ENCODE measurements at regions not wholly inside any gene's neighbourhood (a gene's known extent, or its start where the extent isn't known, plus 50 kb on each side); places are given as distances from the start of the nearest gene placed in this dataset.

- Mint-ChIP-seq H3K9me3 (no peaks in the 10 kb centered on the region), H3K36me3 (ENCODE audit: insufficient read depth) (no peaks in the 10 kb centered on the region), H3K27ac (ENCODE audit: low read depth) (no peak overlapping the region), H3K4me3 (no peak overlapping the region), H3K27me3 (no peaks in the 10 kb centered on the region), H3K4me1 (peaks cover 6% of the 10 kb centered on the region)
- ATAC-seq (replicated peaks; ENCODE audit: extremely low read depth, poor library complexity, severe bottlenecking), result no peak
- no peak for DNase-seq (ENCODE audit: low spot score in 2 of 2)
These were observed 75.1 kb upstream of the TANK start for GRCh38 chr2:161085149-161085548.

- DNase-seq (ENCODE audit: low spot score in 2 of 2), result no peak
- no peak overlapping the region for H3K4me3 Mint-ChIP-seq
- H3K36me3 Mint-ChIP-seq (ENCODE audit: insufficient read depth), result no peaks in the 10 kb centered on the region
- peaks cover 23% of the 10 kb centered on the region for H3K4me1 Mint-ChIP-seq
- H3K27ac Mint-ChIP-seq (ENCODE audit: low read depth), result no peak overlapping the region
- no peak for ATAC-seq (replicated peaks; ENCODE audit: extremely low read depth, poor library complexity, severe bottlenecking)
- H3K9me3 Mint-ChIP-seq, result no peaks in the 10 kb centered on the region
- H3K27me3 Mint-ChIP-seq, result no peaks in the 10 kb centered on the region
These were observed 71.4 kb upstream of the TANK start for GRCh38 chr2:161088658-161089350.

GRCh38 chr2:161090411-161090810 lies 69.8 kb upstream of the TANK start:
- H3K9me3 Mint-ChIP-seq, result no peaks in the 10 kb centered on the region
- H3K4me1 Mint-ChIP-seq, result peaks cover 23% of the 10 kb centered on the region
- DNase-seq (ENCODE audit: low spot score in 2 of 2), result peak in 1 of 2 donors; percentile 22
- no peaks in the 10 kb centered on the region for H3K27me3 Mint-ChIP-seq
- H3K27ac Mint-ChIP-seq (ENCODE audit: low read depth), result peak overlapping the region; percentile 16
- H3K4me3 Mint-ChIP-seq, result peak overlapping the region; percentile 18
- H3K36me3 Mint-ChIP-seq (ENCODE audit: insufficient read depth), result peaks cover 3% of the 10 kb centered on the region
- ATAC-seq (replicated peaks; ENCODE audit: extremely low read depth, poor library complexity, severe bottlenecking), result peak; percentile 89

- no peaks in the 10 kb centered on the region for H3K27me3 Mint-ChIP-seq
- no peaks in the 10 kb centered on the region for H3K9me3 Mint-ChIP-seq
- H3K4me1 Mint-ChIP-seq, result peaks cover 15% of the 10 kb centered on the region
- H3K36me3 Mint-ChIP-seq (ENCODE audit: insufficient read depth), result peaks cover 3% of the 10 kb centered on the region
- no peak overlapping the region for H3K27ac Mint-ChIP-seq (ENCODE audit: low read depth)
- no peak for ATAC-seq (replicated peaks; ENCODE audit: extremely low read depth, poor library complexity, severe bottlenecking)
- no peak for DNase-seq (ENCODE audit: low spot score in 2 of 2)
- H3K4me3 Mint-ChIP-seq, result no peak overlapping the region
These were observed 64.9 kb upstream of the TANK start for GRCh38 chr2:161095314-161095713.

GRCh38 chr2:161096336-161096735 lies 63.9 kb upstream of the TANK start:
- no peak overlapping the region for H3K4me3 Mint-ChIP-seq
- peaks cover 3% of the 10 kb centered on the region for H3K36me3 Mint-ChIP-seq (ENCODE audit: insufficient read depth)
- H3K9me3 Mint-ChIP-seq, result no peaks in the 10 kb centered on the region
- peaks cover 5% of the 10 kb centered on the region for H3K4me1 Mint-ChIP-seq
- no peak overlapping the region for H3K27ac Mint-ChIP-seq (ENCODE audit: low read depth)
- no peak for ATAC-seq (replicated peaks; ENCODE audit: extremely low read depth, poor library complexity, severe bottlenecking)
- no peak for DNase-seq (ENCODE audit: low spot score in 2 of 2)
- no peaks in the 10 kb centered on the region for H3K27me3 Mint-ChIP-seq

- no peak for DNase-seq (ENCODE audit: low spot score in 2 of 2)
- no peaks in the 10 kb centered on the region for H3K9me3 Mint-ChIP-seq
- H3K36me3 Mint-ChIP-seq (ENCODE audit: insufficient read depth), result peaks cover 3% of the 10 kb centered on the region
- no peak overlapping the region for H3K4me3 Mint-ChIP-seq
- H3K27ac Mint-ChIP-seq (ENCODE audit: low read depth), result no peak overlapping the region
- no peaks in the 10 kb centered on the region for H3K4me1 Mint-ChIP-seq
- no peak for ATAC-seq (replicated peaks; ENCODE audit: extremely low read depth, poor library complexity, severe bottlenecking)
- no peaks in the 10 kb centered on the region for H3K27me3 Mint-ChIP-seq
These were observed 63.1 kb upstream of the TANK start for GRCh38 chr2:161097157-161097556.

GRCh38 chr2:161100211-161100895 lies 59.9 kb upstream of the TANK start:
- no peak overlapping the region for H3K27ac Mint-ChIP-seq (ENCODE audit: low read depth)
- H3K4me1 Mint-ChIP-seq, result peaks cover 6% of the 10 kb centered on the region
- no peaks in the 10 kb centered on the region for H3K36me3 Mint-ChIP-seq (ENCODE audit: insufficient read depth)

GRCh38 chr2:161101406-161101805 lies 58.8 kb upstream of the TANK start:
- no peak overlapping the region for H3K27ac Mint-ChIP-seq (ENCODE audit: low read depth)
- no peaks in the 10 kb centered on the region for H3K9me3 Mint-ChIP-seq
- H3K27me3 Mint-ChIP-seq, result no peaks in the 10 kb centered on the region
- H3K4me3 Mint-ChIP-seq, result no peak overlapping the region
- ATAC-seq (replicated peaks; ENCODE audit: extremely low read depth, poor library complexity, severe bottlenecking), result no peak
- no peak for DNase-seq (ENCODE audit: low spot score in 2 of 2)
- H3K4me1 Mint-ChIP-seq, result peaks cover 6% of the 10 kb centered on the region
- no peaks in the 10 kb centered on the region for H3K36me3 Mint-ChIP-seq (ENCODE audit: insufficient read depth)

More at GRCh38 chr2:161100211-161100895, 59.9 kb upstream of the TANK start:
- ATAC-seq (replicated peaks; ENCODE audit: extremely low read depth, poor library complexity, severe bottlenecking) (no peak), DNase-seq (ENCODE audit: low spot score in 2 of 2) (no peak)
- H3K9me3 Mint-ChIP-seq, result no peaks in the 10 kb centered on the region
- H3K27me3 Mint-ChIP-seq, result no peaks in the 10 kb centered on the region
- no peak overlapping the region for H3K4me3 Mint-ChIP-seq

GRCh38 chr2:161102770-161103450 lies 57.3 kb upstream of the TANK start:
- Mint-ChIP-seq H3K9me3 (no peaks in the 10 kb centered on the region), H3K4me3 (no peak overlapping the region), H3K4me1 (peaks cover 6% of the 10 kb centered on the region), H3K36me3 (ENCODE audit: insufficient read depth) (no peaks in the 10 kb centered on the region), H3K27me3 (no peaks in the 10 kb centered on the region), H3K27ac (ENCODE audit: low read depth) (no peak overlapping the region)
- ATAC-seq (replicated peaks; ENCODE audit: extremely low read depth, poor library complexity, severe bottlenecking) (no peak), DNase-seq (ENCODE audit: low spot score in 2 of 2) (no peak)

- no peaks in the 10 kb centered on the region for H3K27me3 Mint-ChIP-seq
- no peak overlapping the region for H3K27ac Mint-ChIP-seq (ENCODE audit: low read depth)
- H3K4me1 Mint-ChIP-seq, result peaks cover 6% of the 10 kb centered on the region
- DNase-seq (ENCODE audit: low spot score in 2 of 2) (no peak), ATAC-seq (replicated peaks; ENCODE audit: extremely low read depth, poor library complexity, severe bottlenecking) (no peak)
- no peaks in the 10 kb centered on the region for H3K9me3 Mint-ChIP-seq
- no peaks in the 10 kb centered on the region for H3K36me3 Mint-ChIP-seq (ENCODE audit: insufficient read depth)
- H3K4me3 Mint-ChIP-seq, result no peak overlapping the region
These were observed 56.8 kb upstream of the TANK start for GRCh38 chr2:161103451-161103831.

- Mint-ChIP-seq H3K27me3 (no peaks in the 10 kb centered on the region), H3K36me3 (ENCODE audit: insufficient read depth) (no peaks in the 10 kb centered on the region), H3K27ac (ENCODE audit: low read depth) (no peak overlapping the region), H3K4me1 (peaks cover 6% of the 10 kb centered on the region), H3K4me3 (no peak overlapping the region), H3K9me3 (no peaks in the 10 kb centered on the region)
- DNase-seq (ENCODE audit: low spot score in 2 of 2) (no peak), ATAC-seq (replicated peaks; ENCODE audit: extremely low read depth, poor library complexity, severe bottlenecking) (no peak)
These were observed 56.1 kb upstream of the TANK start for GRCh38 chr2:161104054-161104553.

GRCh38 chr2:161107265-161107664 lies 53.0 kb upstream of the TANK start:
- Mint-ChIP-seq H3K27me3 (no peaks in the 10 kb centered on the region), H3K4me3 (no peak overlapping the region), H3K9me3 (no peaks in the 10 kb centered on the region), H3K4me1 (peaks cover 6% of the 10 kb centered on the region), H3K27ac (ENCODE audit: low read depth) (no peak overlapping the region), H3K36me3 (ENCODE audit: insufficient read depth) (no peaks in the 10 kb centered on the region)
- DNase-seq (ENCODE audit: low spot score in 2 of 2) (no peak), ATAC-seq (replicated peaks; ENCODE audit: extremely low read depth, poor library complexity, severe bottlenecking) (no peak)
